Activated CD4-positive, alpha-beta T cell treated with anti-CD3 and anti-CD28 coated beads for 36 hours (primary cell): ENCODE measurements at regions not wholly inside any gene's neighbourhood (a gene's known extent, or its start where the extent isn't known, plus 50 kb on each side); places are given as distances from the start of the nearest gene placed in this dataset.

Experiments
- ATAC-seq: fragments of 200-7000 bp; cut with Tn5 transposase; one replicate; pipeline ENCODE4 v1.10.0; 2021; ENCODE audit warnings: mild to moderate bottlenecking, moderate library complexity
- CTCF ChIA-PET: fragments of 350-600 bp; sonication (Branson Sonifier 250); formaldehyde crosslinking; loops from one replicate; lab custom pipeline; 2021; ENCODE audit warnings: antibody characterized with exemption; lab: Charles Lee
- POLR2A ChIA-PET: fragments of 350-600 bp; sonication (Branson Sonifier 250); formaldehyde crosslinking; loops from one replicate; lab custom pipeline; 2021; ENCODE audit warnings: antibody characterized with exemption, inconsistent platforms; lab: Charles Lee
- DNase-seq: peaks from one replicate; pipeline ENCODE4 v3.0.0-alpha.2; 2020
- H3K27ac Mint-ChIP-seq: one replicate; pipeline ENCODE4 v1.8.0; 2021; ENCODE audit warnings: mixed read lengths
- H3K27me3 Mint-ChIP-seq: one replicate; pipeline ENCODE4 v1.8.0; 2021; ENCODE audit warnings: mixed read lengths
- H3K36me3 Mint-ChIP-seq: one replicate; pipeline ENCODE4 v1.8.0; 2021; ENCODE audit warnings: low read depth, mixed read lengths
- H3K4me1 Mint-ChIP-seq: one replicate; pipeline ENCODE4 v1.8.0; 2021; ENCODE audit warnings: mixed read lengths
- H3K4me3 Mint-ChIP-seq: one replicate; pipeline ENCODE4 v1.8.0; 2021; ENCODE audit warnings: mild to moderate bottlenecking, moderate library complexity, mixed read lengths
- H3K9me3 Mint-ChIP-seq: one replicate; pipeline ENCODE4 v1.8.0; 2021; ENCODE audit warnings: low read depth, mixed read lengths
- intact Hi-C, 2 experiments: fragments of 100-400 bp; cut with DNase I in 1 of 2; cut with micrococcal nuclease in 1 of 2; formaldehyde crosslinking; loops; one replicate each; pipeline versions ENCODE4 v1.14.2 to v1.15.1; 2022 to 2024; cut with DNase I, micrococcal nuclease

- DNase-seq, result no peak
- H3K4me1 Mint-ChIP-seq, result no peaks in the 10 kb centered on the region
- no peaks in the 10 kb centered on the region for H3K36me3 Mint-ChIP-seq
- H3K27me3 Mint-ChIP-seq, result no peaks in the 10 kb centered on the region
- ChIA-PET POLR2A (no interaction called here), CTCF (no interaction called here)
- no peak overlapping the region for H3K27ac Mint-ChIP-seq
- intact Hi-C loops, result no loop called here
- H3K9me3 Mint-ChIP-seq, result peaks cover 18% of the 10 kb centered on the region
- no peak overlapping the region for H3K4me3 Mint-ChIP-seq
- ATAC-seq, result no peak
These were observed 102.5 kb upstream of the CDH10 start for GRCh38 chr5:24747327-24747726.

- H3K27me3 Mint-ChIP-seq, result no peaks in the 10 kb centered on the region
- POLR2A ChIA-PET, result no interaction called here
- CTCF ChIA-PET, result no interaction called here
- H3K4me1 Mint-ChIP-seq, result no peaks in the 10 kb centered on the region
- DNase-seq (no peak), ATAC-seq (no peak)
- no peak overlapping the region for H3K4me3 Mint-ChIP-seq
- H3K9me3 Mint-ChIP-seq, result peaks cover 11% of the 10 kb centered on the region
- H3K36me3 Mint-ChIP-seq, result no peaks in the 10 kb centered on the region
- no peak overlapping the region for H3K27ac Mint-ChIP-seq
- intact Hi-C loops, result no loop called here
These were observed 97.6 kb upstream of the CDH10 start for GRCh38 chr5:24742334-24742733.

DNA sequence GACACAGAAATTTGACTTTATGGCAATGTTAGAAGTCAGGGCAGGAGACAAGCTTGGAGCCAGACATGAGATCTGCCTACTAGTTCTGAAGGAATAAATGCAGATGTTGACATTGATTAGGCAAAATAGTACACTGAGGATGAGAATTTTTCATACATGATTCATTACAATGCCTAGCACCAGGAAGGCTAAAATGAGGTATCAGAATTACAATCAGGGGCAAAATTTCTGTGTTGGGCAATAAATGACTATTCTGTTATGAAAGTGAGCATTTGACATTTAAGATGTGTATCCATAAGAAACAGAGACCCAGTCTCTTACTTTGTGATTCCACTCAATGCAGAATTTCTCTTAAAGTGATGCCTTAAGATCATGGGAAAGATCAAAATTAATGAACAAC, 92.4 kb upstream of the CDH10 start:
- CTCF ChIA-PET, result no interaction called here
- H3K9me3 Mint-ChIP-seq, result peaks cover 14% of the 10 kb centered on the region
- no peak for ATAC-seq
- H3K4me3 Mint-ChIP-seq, result no peak overlapping the region
- no peaks in the 10 kb centered on the region for H3K4me1 Mint-ChIP-seq
- no peak for DNase-seq
- H3K27me3 Mint-ChIP-seq, result no peaks in the 10 kb centered on the region
- H3K27ac Mint-ChIP-seq, result no peak overlapping the region
- POLR2A ChIA-PET, result no interaction called here
- H3K36me3 Mint-ChIP-seq, result no peaks in the 10 kb centered on the region
- intact Hi-C loops, result no loop called here

- no peaks in the 10 kb centered on the region for H3K36me3 Mint-ChIP-seq
- no peak for DNase-seq
- ChIA-PET CTCF (interaction anchor here (0.6 kb wide), 1 partner anchor 1216 kb away, joined by 3 read pairs; no protein-coding TSS in a partner anchor), POLR2A (no interaction called here)
- intact Hi-C loops, result no loop called here
- H3K4me1 Mint-ChIP-seq, result no peaks in the 10 kb centered on the region
- H3K9me3 Mint-ChIP-seq, result peaks cover 18% of the 10 kb centered on the region
- no peaks in the 10 kb centered on the region for H3K27me3 Mint-ChIP-seq
- no peak for ATAC-seq
- H3K27ac Mint-ChIP-seq, result no peak overlapping the region
- no peak overlapping the region for H3K4me3 Mint-ChIP-seq
These were observed 90.5 kb upstream of the CDH10 start for GRCh38 chr5:24735284-24735683.

DNA sequence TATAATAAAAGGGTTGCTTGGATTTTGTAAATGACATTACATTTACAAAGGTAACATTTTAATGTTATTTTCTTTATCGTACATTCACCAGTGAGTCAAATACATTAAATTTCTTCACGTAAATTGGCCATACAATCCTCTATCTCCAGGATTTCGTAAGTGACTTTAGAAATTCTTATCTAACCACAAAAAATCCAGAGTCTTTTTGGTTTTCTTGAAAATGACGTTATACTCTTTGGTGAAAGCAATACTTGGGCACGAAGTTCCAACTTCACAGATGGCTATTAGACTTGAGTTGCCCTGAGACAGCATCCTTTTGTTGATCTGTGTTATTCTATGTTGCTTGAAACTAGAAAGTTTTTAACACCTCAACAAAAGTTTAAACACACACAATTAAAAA, 87.4 kb upstream of the CDH10 start:
- H3K4me1 Mint-ChIP-seq, result no peaks in the 10 kb centered on the region
- POLR2A ChIA-PET, result no interaction called here
- no peak overlapping the region for H3K4me3 Mint-ChIP-seq
- CTCF ChIA-PET, result no interaction called here
- no peaks in the 10 kb centered on the region for H3K36me3 Mint-ChIP-seq
- no peak overlapping the region for H3K27ac Mint-ChIP-seq
- ATAC-seq (no peak), DNase-seq (no peak)
- intact Hi-C loops, result no loop called here
- H3K9me3 Mint-ChIP-seq, result peaks cover 13% of the 10 kb centered on the region
- no peaks in the 10 kb centered on the region for H3K27me3 Mint-ChIP-seq

DNA sequence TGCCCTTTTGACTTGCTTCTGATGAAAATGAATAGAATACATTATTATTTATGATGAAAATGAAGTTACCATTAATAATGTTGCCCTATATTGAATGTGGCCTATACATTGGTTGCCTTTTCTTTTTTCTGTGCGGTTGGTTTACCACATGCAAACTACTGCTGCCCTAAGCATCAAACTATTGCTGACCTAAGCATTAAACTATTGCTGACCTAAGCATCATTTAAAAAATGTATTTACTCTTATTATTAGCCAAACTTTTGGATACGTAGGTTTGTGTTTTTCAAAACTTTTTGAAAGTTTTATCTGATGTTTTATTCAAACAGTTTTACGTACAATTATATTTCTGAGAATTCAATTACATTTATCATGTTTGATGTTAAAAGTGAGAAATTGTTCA, 76.0 kb upstream of the CDH10 start:
- Mint-ChIP-seq H3K4me1 (no peaks in the 10 kb centered on the region), H3K9me3 (peaks cover 8% of the 10 kb centered on the region)
- CTCF ChIA-PET, result no interaction called here

GRCh38 chr5:24714746-24715145, 70.0 kb upstream of the CDH10 start:
- no peaks in the 10 kb centered on the region for H3K4me1 Mint-ChIP-seq
- no peak for DNase-seq
- CTCF ChIA-PET, result no interaction called here
- H3K27me3 Mint-ChIP-seq, result no peaks in the 10 kb centered on the region
- no peak overlapping the region for H3K4me3 Mint-ChIP-seq
- intact Hi-C loops, result no loop called here
- no peak for ATAC-seq
- POLR2A ChIA-PET, result no interaction called here
- no peaks in the 10 kb centered on the region for H3K36me3 Mint-ChIP-seq
- H3K27ac Mint-ChIP-seq, result no peak overlapping the region
- peaks cover 11% of the 10 kb centered on the region for H3K9me3 Mint-ChIP-seq

More for the DNA sequence above, 76.0 kb upstream of the CDH10 start:
- DNase-seq (no peak), ATAC-seq (no peak)
- no peak overlapping the region for H3K4me3 Mint-ChIP-seq
- H3K27me3 Mint-ChIP-seq, result no peaks in the 10 kb centered on the region
- intact Hi-C loops, result no loop called here
- no peaks in the 10 kb centered on the region for H3K36me3 Mint-ChIP-seq
- no peak overlapping the region for H3K27ac Mint-ChIP-seq
- POLR2A ChIA-PET, result no interaction called here

- Mint-ChIP-seq H3K27me3 (no peaks in the 10 kb centered on the region), H3K9me3 (peaks cover 11% of the 10 kb centered on the region), H3K27ac (no peak overlapping the region), H3K36me3 (no peaks in the 10 kb centered on the region), H3K4me1 (no peaks in the 10 kb centered on the region), H3K4me3 (no peak overlapping the region)
- DNase-seq (no peak), ATAC-seq (no peak)
- intact Hi-C loops, result no loop called here
- POLR2A ChIA-PET, result no interaction called here
- CTCF ChIA-PET, result no interaction called here
These were observed 68.2 kb upstream of the CDH10 start for GRCh38 chr5:24712947-24713346.

DNA sequence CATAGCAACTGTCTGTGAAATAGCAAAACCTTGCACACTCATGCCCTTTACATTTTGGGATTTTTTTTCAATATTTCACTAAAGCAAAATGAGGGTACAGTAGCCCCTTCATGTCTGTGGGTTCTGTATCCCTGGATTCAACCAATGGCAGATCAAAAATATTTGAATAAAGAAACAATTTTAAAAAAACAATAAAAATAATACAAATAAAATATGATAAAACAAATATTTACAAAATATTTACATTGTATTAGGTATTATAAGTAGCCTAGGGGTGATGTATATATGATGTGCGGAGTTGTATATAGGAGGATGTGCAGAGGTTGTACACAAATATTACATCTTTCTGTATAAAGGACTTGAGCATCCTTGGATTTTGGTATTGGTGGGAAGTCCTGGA, 67.3 kb upstream of the CDH10 start:
- CTCF ChIA-PET, result no interaction called here
- intact Hi-C loops, result no loop called here
- no peaks in the 10 kb centered on the region for H3K4me1 Mint-ChIP-seq
- no peak for ATAC-seq
- no peaks in the 10 kb centered on the region for H3K27me3 Mint-ChIP-seq
- H3K36me3 Mint-ChIP-seq, result no peaks in the 10 kb centered on the region
- no peak for DNase-seq
- peaks cover 13% of the 10 kb centered on the region for H3K9me3 Mint-ChIP-seq
- no peak overlapping the region for H3K27ac Mint-ChIP-seq
- POLR2A ChIA-PET, result no interaction called here
- no peak overlapping the region for H3K4me3 Mint-ChIP-seq

DNA sequence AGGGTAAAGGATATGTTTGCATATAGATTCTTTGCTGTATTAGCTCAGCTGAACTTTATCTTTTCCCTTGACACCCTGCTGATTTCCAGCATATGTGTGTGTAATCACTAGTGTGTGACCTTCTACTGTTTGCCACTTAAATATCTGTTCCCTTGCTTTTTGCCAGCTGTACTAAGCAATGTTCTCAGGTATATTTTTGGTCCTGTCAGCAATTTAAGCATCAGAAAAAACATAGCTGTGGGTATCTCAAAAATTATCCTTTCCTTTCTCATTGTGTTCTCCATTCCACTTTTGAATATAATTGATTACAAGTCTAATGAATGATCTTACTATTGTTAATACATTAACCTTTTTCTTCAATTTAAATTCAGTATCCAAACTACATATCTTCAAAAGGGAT, 59.2 kb upstream of the CDH10 start:
- H3K27me3 Mint-ChIP-seq, result no peaks in the 10 kb centered on the region
- H3K9me3 Mint-ChIP-seq, result peaks cover 23% of the 10 kb centered on the region
- no peaks in the 10 kb centered on the region for H3K36me3 Mint-ChIP-seq
- ATAC-seq (no peak), DNase-seq (no peak)
- ChIA-PET POLR2A (interaction anchor here (0.6 kb wide), 1 partner anchor 1255 kb away, joined by 3 read pairs; no protein-coding TSS in a partner anchor), CTCF (no interaction called here)
- H3K4me1 Mint-ChIP-seq, result no peaks in the 10 kb centered on the region
- no peak overlapping the region for H3K27ac Mint-ChIP-seq
- H3K4me3 Mint-ChIP-seq, result no peak overlapping the region
- intact Hi-C loops, result no loop called here
